Type B pancreatic cell (in vitro differentiated cells): ENCODE measurements at regions not wholly inside any gene's neighbourhood (a gene's known extent, or its start where the extent isn't known, plus 50 kb on each side); places are given as distances from the start of the nearest gene placed in this dataset.

Source experiments
- DNase-seq: peaks from one replicate; pipeline ENCODE4 v3.0.0; 2021; ENCODE audit warnings: mixed read lengths; ENCODE audit not compliant: unreplicated experiment; ENCODE audit errors: extremely low spot score
- H3K27ac Mint-ChIP-seq: 2 replicates; pipeline ENCODE4 v1.8.0; 2021; ENCODE audit warnings: mild to moderate bottlenecking, mixed read lengths
- H3K27me3 Mint-ChIP-seq: 2 replicates; pipeline ENCODE4 v1.8.0; 2021; ENCODE audit warnings: mixed read lengths
- H3K36me3 Mint-ChIP-seq: 2 replicates; pipeline ENCODE4 v1.8.0; 2021; ENCODE audit warnings: mixed read lengths
- H3K4me1 Mint-ChIP-seq: one replicate; pipeline ENCODE4 v1.8.0; 2021; ENCODE audit warnings: mixed read lengths; ENCODE audit not compliant: unreplicated experiment
- H3K4me3 Mint-ChIP-seq: 2 replicates; pipeline ENCODE4 v1.8.0; 2021; ENCODE audit warnings: mild to moderate bottlenecking, mixed read lengths
- H3K9me3 Mint-ChIP-seq: 2 replicates; pipeline ENCODE4 v1.8.0; 2021; ENCODE audit warnings: mixed read lengths
- TF ChIP-seq, protein P1 (sequence below): fragments of 200-600 bp; sonication (generic); conservative IDR thresholded peaks from 2 replicates; pipeline ENCODE4 v1.5.0; 2021; ENCODE audit warnings: antibody characterized with exemption, mild to moderate bottlenecking

DNA sequence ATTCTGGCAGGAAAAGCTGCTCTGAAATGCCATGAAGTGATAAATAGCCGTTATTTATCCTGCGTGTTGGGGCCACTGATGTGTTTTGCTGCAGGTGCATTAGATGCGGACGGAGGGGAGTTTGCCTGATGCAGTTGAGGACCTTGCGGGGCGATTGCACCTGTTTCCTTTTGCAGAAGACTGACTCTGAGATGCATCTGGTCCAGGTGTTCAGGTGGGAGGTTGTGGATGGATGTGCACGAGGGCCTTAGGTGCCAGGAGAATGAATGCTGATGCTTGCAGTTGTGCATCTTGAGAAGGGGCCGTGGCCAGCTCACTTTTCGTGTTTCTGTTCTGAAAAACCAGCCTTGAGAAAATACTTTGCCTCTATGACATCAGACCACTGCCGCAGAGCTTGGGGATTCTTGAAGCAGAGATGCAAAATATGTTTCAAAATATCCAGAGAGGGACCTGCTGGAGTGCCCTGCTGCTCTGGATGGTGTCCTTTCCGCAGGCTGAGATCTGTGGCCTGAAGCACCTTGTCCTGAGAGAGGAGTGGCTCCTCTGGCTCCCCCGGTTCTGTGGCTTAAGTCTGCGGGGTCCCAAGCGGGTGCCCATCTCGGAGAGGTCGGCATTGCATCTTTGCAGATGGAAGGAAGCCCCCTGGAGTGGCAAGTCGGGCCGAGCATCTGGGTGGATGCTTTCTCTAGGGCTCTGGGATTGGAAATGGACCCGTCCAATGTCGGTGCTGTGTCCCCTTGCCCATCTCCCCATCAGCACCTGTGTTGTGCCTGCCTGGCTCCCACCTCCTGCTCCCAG is 1031.1 kb downstream of the TBC1D22A start:
- Mint-ChIP-seq H3K36me3 (no peaks in the 10 kb centered on the region), H3K4me3 (no peak overlapping the region), H3K9me3 (no peaks in the 10 kb centered on the region), H3K27me3 (no peaks in the 10 kb centered on the region), H3K27ac (no peak overlapping the region), H3K4me1 (no peaks in the 10 kb centered on the region)
- DNase-seq = peak; percentile 63
- TF ChIP-seq, protein P1, sequence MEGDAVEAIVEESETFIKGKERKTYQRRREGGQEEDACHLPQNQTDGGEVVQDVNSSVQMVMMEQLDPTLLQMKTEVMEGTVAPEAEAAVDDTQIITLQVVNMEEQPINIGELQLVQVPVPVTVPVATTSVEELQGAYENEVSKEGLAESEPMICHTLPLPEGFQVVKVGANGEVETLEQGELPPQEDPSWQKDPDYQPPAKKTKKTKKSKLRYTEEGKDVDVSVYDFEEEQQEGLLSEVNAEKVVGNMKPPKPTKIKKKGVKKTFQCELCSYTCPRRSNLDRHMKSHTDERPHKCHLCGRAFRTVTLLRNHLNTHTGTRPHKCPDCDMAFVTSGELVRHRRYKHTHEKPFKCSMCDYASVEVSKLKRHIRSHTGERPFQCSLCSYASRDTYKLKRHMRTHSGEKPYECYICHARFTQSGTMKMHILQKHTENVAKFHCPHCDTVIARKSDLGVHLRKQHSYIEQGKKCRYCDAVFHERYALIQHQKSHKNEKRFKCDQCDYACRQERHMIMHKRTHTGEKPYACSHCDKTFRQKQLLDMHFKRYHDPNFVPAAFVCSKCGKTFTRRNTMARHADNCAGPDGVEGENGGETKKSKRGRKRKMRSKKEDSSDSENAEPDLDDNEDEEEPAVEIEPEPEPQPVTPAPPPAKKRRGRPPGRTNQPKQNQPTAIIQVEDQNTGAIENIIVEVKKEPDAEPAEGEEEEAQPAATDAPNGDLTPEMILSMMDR = no peak

DNA sequence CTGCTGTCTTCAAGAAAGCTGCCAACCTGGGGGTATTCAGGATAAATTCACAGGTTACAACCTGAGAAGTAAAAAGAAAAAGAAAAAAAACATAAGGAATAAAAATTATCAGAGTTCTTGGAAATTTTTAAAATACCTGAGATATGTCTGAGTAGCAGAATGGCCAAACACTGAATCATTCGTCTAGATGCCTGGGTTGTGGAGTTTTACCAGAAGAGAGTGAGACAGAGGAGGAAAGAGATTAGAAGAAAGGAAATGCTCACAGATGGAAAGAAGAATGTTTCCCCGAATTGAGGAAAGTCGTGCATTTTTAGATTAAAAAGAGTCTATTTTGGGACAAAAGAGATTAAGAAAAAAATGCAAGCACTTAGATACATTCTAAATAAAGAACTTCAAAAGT is 1026.7 kb downstream of the TBC1D22A start:
- Mint-ChIP-seq H3K27ac (no peak overlapping the region), H3K4me1 (no peaks in the 10 kb centered on the region), H3K36me3 (no peaks in the 10 kb centered on the region), H3K27me3 (no peaks in the 10 kb centered on the region), H3K9me3 (no peaks in the 10 kb centered on the region), H3K4me3 (no peak overlapping the region)
- TF ChIP-seq, protein P1 = no peak
- no peak for DNase-seq

DNA sequence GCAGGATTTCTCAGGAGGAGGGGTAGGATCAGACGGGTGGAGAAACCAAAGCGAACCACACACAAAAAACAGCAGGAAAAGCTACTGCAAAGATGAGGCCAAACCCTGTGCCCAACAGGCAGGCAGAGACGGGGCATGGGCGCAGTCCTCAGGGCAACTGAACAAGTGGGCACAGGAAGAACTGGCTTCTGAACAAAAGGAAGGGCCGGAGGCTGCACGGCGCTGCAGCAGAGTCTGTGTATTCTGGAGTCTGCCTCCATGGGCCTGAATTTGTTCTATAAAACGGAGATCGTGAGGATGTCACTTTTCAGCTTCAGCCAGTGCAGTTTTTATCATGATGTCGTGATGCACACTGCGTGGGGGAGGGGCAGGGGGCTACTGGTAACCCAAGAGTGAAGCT is 1026.0 kb downstream of the TBC1D22A start:
- Mint-ChIP-seq H3K4me3 (no peak overlapping the region), H3K4me1 (no peaks in the 10 kb centered on the region), H3K27me3 (no peaks in the 10 kb centered on the region), H3K9me3 (no peaks in the 10 kb centered on the region), H3K36me3 (no peaks in the 10 kb centered on the region), H3K27ac (no peak overlapping the region)
- peak; percentile 32 for DNase-seq
- TF ChIP-seq, protein P1 = no peak

DNA sequence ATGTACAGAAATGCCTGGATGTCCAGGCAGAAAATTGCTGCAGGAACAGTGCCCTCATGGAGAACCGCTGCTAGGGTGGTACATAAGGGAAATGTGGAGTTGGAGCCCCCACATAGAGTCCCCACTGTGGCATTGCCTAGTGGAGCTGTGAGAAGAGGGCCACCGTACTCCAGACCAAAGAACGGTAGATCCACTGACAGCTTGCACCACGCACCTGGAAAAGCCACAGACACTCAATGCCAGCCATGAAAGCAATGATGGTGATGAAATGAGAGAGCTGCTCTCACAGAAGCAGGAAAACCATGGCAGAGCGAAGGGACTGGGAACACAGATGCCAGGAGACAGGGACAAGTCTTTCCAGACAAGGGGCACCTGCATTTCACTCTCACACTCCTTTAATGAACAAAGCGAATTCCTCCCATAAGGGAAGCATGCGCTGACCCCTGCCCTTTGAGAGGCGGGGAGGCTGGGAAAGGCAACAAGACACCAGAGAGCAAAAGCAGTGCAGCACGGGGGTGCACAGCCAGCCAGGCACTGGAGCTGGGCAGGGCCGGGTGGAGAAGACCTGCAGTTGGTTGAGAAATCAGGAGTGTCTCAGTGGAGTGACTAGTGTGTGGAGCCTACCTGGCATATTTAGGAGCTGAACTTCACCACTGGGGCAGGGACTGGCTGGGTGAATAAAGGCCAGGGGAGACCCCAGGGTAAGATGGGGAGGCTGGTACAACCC is 1025.2 kb downstream of the TBC1D22A start:
- no peak overlapping the region for H3K4me3 Mint-ChIP-seq
- no peaks in the 10 kb centered on the region for H3K27me3 Mint-ChIP-seq
- no peak overlapping the region for H3K27ac Mint-ChIP-seq
- peak; percentile 31 for DNase-seq
- H3K9me3 Mint-ChIP-seq = no peaks in the 10 kb centered on the region
- H3K4me1 Mint-ChIP-seq = no peaks in the 10 kb centered on the region
- TF ChIP-seq, protein P1 = no peak
- no peaks in the 10 kb centered on the region for H3K36me3 Mint-ChIP-seq

DNA sequence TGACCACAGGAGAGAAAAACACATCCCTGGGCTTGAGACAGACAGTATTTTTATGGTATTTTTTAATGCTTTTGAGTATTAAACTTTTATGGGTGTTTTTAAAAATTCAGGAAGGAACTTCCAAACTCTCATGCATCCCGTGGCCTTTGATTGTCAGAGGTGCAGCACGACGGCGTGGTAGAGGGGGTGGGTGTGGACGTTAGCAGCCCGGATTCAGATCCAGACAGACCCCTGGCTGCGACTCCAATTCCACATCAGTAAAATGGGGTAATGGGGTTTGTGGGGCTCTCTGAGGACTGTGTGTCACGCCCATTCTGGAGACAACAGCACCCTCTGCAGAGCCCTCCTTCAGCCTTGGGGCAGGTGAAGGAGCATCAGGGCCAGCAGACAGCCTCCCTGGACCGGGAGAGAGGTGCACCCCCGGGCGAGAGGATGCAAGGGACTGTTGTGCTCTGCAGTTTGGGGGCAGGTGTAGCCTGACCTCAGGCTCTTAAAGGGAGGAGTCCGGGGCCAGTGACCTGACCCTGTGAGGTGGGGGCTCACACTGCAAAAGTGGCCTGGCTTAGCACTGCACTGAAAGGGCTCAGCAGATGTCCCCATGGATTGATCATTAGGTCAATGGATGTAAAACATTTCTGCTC is 1024.3 kb downstream of the TBC1D22A start:
- no peak overlapping the region for H3K4me3 Mint-ChIP-seq
- H3K27ac Mint-ChIP-seq = no peak overlapping the region
- peak; percentile 24 for DNase-seq
- peaks cover 4% of the 10 kb centered on the region for H3K27me3 Mint-ChIP-seq
- no peaks in the 10 kb centered on the region for H3K9me3 Mint-ChIP-seq
- no peaks in the 10 kb centered on the region for H3K4me1 Mint-ChIP-seq
- no peaks in the 10 kb centered on the region for H3K36me3 Mint-ChIP-seq
- TF ChIP-seq, protein P1 = no peak
